Breast epithelium (tissue), 3 donors: ENCODE measurements at regions not wholly inside any gene's neighbourhood (a gene's known extent, or its start where the extent isn't known, plus 50 kb on each side); places are given as distances from the start of the nearest gene placed in this dataset.

ENCODE experiments used
- CTCF ChIP-seq, 3 donors: fragments of 450-650 bp; IDR thresholded peaks; one replicate each; pipeline ENCODE4 v1.5.1; 2016 to 2017; ENCODE audit warnings: antibody characterized with exemption in 3 of 3, mild to moderate bottlenecking in 3 of 3, moderate library complexity in 3 of 3
- POLR2AphosphoS5 ChIP-seq, 3 donors: sonication (generic); formaldehyde crosslinking; IDR thresholded peaks; one replicate each; pipeline ENCODE4 v1.6.1; 2017; ENCODE audit warnings: antibody characterized with exemption in 3 of 3

DNA sequence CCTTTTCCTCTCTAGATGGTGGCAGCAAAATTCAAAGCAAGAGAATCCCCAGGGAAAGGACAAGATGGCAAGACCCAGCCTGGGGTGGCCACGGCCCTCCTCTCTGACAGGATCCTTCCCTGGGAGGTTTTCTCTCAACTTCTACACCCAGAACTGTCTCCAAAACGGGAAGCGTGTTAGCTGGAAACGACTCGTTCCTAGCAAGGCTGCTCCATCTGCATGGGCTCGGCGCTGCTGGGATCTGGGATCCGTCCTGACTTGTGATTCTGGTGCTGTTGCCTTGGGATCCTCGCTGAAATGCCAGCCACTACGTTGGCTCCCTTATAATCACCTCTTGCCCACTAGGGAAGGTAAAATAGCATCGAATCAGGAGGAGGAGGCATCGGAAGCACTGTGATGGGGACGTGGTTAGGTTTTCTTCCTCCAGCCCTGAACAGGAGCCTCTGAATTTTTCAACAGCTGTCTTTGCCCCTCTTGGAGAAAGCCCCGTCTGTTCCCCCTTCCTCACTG lies 514.8 kb upstream of the MYT1L start:
- TF ChIP-seq CTCF (IDR thresholded peaks at IDR 0.05) (no peak), POLR2AphosphoS5 (IDR thresholded peaks at IDR 0.05) (no peak)
